GM18511 (cell line): ENCODE measurements at regions not wholly inside any gene's neighbourhood (a gene's known extent, or its start where the extent isn't known, plus 50 kb on each side); places are given as distances from the start of the nearest gene placed in this dataset.

Experiments used
- ATAC-seq: cut with Tn5 transposase; IDR thresholded peaks from one replicate; pipeline ENCODE4 v1.9.1; 2021; ENCODE audit warnings: mild to moderate bottlenecking, moderate library complexity; ENCODE audit not compliant: unreplicated experiment

DNA sequence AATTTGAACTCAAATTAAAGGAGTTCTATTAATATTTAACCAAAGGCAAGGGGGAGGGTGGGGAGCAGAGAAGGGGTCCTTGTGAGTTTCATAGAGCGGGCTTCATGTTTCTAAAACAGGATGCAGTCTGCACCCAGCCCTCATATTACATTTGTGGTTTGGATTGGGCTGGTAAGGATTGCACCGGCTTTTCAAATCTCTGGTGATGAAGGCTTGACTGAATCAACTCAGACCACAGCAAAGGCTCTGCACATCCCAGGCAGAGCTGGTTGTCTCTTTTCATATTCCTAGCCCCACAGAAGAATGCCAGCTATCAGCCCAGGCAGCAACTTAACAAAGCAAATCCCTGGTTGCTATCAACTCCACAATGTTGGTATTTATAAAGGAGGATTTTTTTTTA, 1221.4 kb downstream of the VRK1 start:
- ATAC-seq = no peak

DNA sequence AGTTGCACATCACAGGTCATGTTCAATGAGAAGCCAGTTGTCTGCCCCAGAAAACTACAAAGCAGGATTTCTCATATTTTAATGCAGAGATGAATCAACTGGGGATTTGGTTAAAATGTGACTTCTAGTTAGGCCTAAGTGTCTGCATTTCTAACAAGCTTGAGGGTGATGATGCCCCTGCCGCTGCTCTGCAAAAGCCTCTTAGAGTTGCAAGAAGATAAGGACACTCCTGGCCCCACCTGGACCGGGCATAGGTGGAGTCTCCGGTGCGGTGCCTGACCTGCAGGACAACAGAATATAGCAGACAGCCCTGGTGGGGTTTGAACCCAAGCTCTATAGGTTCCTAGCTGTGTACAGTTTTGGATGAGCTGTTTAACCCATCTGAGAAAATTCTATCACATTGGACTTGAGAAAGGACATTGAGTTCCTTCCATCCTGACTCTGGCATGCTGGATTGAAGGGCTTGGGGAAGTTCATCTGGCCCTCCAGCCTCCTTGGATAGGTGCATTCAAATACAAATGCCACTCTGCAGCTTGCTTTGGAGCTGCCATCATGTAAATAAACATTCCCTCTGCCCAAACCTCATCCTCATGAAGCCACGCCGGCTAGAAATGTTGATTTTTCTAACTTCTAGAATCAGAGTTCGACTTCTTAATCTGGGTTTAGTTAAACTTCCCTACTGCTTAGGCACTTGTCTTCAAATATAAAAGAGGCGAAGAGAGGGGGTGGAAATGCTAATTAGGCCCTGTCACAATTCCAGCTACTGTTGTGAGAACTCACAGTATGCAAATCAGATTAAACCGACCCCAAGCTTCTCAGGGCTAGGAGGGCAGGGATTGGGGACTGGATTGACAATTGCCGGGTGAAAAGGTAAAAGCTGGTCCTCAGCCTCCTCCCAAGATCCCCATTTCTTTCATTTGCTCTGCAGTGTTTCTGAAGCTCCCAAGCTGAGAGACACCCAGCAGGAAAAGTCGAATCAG, 1225.6 kb downstream of the VRK1 start:
- no peak for ATAC-seq

DNA sequence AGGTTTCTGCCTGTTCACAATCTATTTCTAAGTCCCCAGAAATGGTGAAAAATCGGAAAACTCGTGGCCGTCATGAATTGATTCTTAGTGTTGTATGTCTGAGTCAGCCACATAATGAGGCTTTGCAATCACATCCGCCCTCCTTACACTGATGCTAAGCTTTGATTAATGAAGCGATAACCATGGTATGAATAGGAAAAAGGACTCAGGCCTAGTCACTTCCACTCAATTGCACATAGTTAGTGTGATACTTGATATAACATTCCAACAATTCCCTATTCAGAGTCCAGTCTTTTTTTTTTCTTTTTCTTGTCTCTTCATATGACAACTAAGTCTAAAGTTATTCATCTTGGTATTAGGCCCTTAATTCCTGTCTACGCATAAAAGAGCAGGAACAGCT, 1231.0 kb downstream of the VRK1 start:
- no peak for ATAC-seq

DNA sequence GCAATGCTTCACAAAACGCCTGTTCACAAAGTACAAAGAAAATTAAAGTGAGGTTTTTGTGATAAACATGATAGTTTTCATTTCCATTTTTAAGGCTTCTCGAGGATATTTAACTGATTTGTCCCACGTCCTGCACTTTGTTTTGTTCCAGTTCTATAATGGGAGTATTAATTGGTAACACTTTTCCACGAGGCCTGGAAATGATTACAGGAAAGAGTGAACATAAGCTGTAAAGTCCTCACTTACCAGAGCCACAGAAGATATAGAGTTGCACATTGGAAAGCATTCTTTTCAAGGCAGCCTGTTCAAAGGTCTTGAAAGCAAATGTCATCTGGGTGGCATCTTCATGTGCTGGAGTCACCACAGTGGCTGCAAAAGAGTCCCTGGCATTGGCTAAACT, 1236.6 kb downstream of the BCL11B start:
- no peak for ATAC-seq

DNA sequence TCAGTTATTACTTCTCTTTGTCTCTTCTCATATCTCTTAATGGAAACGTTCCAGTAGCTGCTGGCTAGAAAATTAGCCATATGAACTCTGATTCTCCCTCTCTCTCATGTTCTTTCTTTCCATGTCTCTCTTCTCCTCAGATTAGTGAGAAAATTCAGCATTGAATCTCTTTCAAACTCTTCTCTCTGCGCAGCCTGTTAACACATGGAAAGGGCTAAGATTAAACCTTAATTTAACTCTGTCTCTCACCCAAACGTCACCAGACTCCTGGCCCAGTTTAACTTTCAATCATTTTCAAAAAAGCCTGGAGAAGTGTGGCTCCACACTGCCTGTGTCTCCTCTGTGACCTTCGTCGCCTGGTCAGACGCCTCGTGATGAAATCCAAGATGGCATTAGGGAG, 1234.2 kb downstream of the BCL11B start:
- no peak for ATAC-seq

DNA sequence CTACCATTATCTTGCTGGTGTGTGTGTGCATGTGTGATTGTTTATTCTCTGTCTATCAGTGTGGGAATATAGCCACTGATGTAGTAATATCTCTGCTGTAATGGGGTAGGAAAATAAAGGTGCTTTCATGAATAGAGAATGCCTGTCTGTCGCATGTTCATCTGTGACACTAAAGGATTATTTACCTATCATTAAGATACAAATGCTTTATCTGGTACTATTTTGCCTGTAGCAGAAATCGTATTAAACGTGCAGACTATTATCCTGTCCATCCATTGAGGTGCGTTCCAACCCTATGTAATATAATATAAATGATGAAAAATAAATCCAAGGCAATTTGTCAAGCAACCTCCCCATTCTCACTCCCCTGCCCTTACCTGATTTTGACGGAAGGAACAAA, 1215.1 kb downstream of the BCL11B start:
- no peak for ATAC-seq

DNA sequence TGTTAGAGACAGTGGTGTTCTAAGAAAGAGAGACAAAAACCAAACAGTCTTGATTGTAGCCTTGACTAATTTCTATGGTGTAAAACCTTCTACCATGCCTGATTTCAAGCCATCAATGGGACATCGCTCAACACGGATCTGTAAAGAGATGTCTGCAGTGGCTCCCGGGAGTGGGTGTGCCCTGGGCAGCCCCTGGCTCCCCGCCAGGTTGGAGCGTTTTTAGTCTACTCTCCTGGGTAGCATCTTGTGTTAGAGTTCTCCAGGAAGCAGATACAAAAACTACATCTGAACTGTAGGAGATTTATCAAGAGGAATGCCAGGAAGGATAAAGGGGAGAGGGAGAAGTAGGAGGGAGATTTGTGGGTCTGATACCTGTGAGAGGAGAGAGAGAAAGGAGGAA, 1212.9 kb downstream of the BCL11B start:
- no peak for ATAC-seq

DNA sequence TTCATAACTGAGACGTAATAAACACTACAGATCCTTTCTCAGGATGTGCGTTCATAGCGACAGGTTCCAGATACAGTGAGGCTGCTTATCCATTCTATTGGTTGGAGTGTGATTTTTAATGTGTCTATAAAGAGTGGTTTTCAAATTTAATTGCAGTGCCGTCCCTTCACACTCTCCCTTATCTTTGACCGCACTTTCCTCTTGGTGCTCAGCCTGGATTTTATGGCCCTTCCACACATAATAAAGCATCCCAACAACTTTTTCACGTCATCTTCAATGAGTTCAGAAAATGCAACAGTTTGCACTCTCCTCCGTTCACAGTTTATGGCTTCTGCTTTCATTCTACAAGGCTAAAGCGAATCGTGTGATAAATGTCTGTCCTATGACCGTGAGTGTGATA, 1209.9 kb downstream of the BCL11B start:
- ATAC-seq = no peak

DNA sequence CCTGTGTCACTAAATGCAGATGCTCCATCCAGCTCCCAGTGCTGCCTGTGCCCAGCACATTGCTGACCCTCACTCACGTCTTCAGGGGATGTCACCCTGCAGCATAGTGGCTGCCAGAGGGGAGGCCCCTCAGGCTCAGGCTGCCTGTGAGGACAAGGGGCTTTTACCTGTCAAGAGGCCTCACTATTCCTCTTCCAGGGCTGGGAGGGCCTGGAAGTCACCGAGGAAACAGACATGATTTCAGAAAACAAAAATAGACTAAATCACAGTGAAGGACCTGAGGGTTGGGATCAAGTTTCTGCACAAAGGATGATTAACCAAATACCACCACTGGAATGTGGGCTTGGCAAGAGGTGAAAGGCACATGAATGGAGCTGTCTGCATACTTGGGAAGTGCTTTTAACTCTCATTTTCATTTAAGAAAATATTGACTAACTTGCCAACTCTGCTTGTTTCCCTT, 1202.3 kb downstream of the BCL11B start:
- no peak for ATAC-seq

DNA sequence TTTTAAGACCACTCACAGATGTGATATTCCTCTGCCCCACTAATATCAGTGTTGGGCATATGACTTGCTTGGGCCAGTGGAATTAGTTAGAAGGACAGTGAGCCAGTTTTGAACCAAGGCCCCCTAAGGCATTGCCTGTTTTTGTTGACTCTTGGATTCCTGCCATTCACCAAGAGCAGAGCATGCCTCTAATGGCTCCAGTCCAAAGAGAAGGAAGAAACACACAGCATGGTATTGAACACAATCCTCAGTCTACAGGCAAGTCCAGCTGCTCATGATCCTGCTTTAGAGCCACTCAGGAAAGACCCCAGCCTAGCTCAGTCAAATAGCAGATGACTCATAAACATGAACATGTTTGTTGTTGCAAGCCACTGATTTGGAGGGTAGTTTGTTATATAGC, 1201.5 kb downstream of the BCL11B start:
- ATAC-seq = no peak

DNA sequence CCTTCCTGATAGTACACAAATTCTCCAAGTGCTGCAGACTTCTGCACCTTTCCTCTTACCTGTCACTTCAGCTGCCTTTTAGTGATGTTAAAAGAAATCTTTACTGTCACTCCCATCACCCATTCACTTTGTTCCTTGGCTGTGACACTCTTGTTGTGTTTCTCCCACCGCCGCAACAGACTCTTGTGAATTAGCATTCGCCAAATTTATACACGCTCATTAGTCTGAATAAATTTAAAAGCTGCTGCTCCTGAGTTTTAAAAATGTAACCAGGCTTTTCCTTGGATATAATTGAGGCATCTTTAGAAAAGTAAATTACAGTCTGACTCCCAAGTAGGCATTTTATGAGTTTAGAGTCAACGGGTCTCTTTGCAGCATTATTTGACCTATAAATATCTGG, 1197.9 kb downstream of the BCL11B start:
- ATAC-seq = no peak

DNA sequence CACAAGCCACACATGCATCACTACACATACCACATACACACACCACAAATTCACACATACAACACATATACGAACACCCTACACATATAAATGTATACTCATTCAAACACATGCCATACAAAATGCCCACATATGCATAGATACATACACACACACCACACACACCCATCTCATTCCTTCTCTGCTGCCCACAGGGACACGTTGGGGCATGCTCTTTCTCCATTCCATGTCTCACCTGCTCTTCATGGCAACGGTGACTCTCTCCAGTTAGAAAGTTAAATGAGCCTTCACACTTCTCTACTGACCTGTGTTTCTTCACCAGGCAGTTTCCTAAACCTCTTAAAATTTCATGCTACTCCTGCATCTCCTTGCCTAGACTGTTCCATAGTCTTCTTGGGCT, 1194.8 kb downstream of the BCL11B start:
- ATAC-seq = no peak

DNA sequence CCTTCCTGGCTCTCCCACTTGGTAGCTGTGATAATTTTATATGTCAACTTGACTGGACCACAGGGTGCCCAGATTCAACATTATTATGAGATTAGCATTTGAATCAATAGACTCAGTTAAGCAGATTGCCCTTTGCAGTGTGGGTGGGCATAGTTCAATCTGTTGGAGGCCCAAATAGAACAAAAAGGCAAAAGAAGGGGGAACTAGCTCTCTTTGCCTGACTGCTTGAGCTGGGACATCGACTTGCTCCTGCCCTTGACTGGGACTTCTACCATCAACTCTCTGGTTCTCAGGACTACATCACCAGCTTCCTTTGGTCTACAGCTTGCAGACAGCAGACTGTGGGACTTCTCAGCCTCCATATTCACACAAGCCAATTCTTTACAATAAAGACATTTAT, 1189.2 kb downstream of the BCL11B start:
- ATAC-seq = no peak

DNA sequence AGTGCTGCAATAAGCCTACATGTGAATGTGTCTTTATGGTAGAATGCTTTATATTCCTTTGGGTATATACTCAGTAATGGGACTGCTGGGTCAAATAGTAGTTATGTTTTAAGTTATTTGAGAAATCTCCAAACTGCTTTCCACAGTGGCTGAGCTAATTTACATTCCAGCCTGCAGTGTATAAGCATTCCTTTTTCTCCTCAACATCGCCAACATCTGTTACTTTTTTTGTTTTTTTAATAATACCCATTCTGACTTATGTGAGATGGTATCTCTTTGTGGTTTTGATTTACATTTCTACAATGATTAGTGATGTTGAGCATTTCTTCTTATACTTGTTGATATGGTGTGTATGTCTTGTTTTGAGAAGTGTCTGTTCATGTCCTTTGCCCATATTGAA, 1186.2 kb downstream of the BCL11B start:
- ATAC-seq = no peak

DNA sequence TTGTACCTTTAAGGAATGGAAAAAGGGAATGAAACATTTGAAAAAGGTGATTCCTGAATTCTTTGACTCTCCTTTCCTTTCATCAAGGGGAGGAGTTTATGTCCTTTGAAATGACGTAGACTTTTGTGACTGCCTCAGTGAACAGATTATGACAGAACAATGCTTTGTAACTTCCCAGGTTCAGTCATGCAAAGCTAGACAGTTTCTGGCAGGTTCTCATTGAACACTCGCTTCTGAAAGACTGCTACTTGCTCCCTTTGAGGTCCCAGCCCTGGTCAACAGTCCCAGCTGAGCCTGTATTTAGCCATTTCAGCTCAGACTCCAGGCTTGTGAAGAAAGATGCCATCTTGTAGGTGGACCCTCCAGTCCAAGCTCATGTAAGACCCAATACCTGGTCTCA, 1178.9 kb downstream of the BCL11B start:
- no peak for ATAC-seq

DNA sequence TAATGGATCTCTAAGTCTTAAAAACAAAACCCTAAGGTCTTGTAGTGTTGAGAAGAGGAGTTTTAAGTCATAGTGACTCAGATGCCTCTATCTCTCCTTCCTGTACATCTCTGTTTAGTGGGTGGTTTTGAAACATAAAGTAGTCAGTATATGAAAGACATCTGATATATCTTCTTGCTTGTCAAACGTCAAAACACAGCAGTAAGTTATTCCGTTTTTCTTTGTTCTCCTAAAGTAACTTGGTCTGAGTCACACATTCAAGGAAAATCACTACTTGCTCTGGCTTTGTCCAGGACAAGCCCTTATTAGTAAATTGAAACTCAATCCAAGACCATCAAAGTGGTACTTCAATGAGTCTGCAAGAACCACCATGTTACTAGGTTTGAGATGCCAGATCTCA, 1172.5 kb downstream of the BCL11B start:
- ATAC-seq = no peak

DNA sequence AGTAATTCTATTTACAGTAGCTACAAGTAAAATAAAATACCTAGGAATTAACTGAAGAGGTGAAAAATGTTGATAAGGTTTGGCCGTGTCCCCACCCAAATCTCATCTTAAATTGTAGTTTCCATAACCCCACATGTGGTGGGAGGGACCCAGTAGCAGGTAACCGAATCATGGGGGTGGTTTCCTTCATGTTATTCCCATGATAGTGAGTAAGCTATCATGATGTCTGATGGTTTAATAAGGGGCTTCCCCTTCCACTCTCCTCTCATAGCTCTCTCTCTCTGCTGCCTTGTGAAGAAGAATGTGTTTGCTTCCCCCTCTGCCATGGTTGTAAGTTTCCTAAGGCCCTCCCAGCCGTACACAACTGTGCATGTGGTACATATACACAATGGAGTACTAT, 1170.7 kb downstream of the BCL11B start:
- ATAC-seq = no peak

DNA sequence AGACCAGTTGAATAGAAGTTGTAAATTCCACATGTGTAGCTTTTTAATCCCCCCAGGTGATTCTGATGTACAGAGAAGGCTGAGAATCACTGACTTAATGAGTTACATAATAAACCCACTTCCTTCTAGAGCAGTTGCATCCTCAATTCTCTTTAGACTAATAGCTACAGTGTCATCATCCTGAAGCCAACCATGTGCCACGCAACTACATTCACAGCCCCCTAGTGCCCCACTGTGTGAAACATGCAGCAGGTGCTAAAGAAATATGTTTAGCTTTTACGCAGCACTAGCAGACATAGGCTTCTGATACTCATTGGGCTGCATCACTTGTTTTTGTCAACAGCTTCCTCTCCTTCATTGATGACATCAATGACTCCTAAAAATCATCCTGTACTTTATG, 1168.3 kb downstream of the BCL11B start:
- ATAC-seq = no peak

DNA sequence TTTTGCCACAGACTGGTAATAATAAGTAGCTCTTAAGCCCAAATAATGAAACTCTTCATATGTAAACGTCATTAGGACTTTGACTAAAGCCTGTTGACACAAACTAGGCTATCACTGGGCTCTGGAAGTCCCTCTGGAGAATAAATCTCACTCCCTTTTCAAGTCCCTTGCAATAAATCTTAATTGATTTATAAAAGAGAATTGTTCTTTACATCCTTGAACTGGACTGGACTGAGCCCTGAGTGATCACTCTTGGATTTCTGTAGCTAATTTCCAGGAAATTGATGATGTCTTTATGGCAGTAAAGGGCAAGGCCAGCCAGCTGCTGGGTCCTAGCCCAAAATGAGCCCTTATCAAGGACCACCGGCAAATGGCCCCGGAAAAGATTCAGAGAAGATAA, 1162.7 kb downstream of the BCL11B start:
- no peak for ATAC-seq

DNA sequence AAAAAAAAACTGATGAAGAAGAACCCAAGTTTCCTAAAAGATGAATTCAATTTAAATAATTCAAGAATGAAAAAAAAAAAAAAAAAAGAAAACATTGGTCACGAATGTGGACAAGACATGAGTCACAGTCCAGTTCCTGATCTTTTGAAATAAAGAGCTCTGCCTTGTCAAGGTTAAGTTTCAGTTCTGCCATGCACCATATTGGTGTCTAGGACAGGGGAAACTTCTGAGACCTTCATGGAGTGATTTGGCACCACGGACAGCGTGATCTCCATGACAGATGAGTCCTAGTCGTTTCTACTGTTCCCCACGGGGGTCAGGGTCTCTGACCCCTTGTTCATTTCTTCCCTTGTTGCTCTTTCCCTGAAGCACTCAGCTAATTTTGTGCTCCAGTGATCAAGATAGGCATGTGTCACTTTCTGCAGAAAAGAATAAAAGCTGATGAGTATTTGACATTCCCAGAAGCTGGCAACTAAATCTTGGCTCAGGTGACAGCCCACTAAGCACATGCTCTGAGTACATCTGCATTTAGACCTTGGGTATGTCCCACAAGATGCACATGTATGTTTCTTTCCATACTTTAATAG, 1159.7 kb downstream of the BCL11B start:
- no peak for ATAC-seq

DNA sequence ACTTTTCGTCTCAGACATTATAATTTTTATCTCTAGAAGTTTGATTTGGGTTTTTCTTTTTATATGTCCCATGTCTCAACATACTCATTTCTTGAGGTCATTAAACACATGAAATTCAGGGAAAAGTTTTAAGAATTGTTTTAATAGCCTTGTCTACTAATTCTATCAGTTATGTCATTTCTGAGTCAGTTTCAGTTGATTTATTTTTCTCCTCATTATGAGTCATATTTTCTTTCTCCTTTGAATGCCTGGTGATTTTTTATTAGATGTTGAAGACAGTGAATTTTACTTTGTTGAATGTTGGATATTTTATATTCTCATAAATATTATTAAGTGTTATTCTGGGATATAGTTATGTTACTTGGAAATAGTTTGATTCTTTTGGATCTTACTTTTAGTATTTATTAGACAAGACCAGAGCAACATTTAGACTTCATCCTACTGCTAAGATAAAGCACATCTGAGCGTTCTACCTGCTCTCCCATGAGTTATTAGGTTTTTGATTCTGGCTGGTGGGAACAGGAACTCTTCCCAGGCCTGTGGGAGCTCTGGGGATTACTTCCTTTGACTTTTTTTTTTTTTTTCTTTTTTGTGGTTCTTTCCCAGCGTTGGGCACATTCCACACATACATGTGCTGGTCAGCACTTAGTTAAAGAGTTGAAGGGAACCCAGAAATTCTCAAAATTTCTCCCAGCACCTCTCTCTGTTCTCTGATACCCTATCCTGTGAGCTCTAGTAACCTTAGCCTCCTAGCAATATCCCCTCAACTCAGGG, 1157.7 kb downstream of the BCL11B start:
- ATAC-seq = no peak

DNA sequence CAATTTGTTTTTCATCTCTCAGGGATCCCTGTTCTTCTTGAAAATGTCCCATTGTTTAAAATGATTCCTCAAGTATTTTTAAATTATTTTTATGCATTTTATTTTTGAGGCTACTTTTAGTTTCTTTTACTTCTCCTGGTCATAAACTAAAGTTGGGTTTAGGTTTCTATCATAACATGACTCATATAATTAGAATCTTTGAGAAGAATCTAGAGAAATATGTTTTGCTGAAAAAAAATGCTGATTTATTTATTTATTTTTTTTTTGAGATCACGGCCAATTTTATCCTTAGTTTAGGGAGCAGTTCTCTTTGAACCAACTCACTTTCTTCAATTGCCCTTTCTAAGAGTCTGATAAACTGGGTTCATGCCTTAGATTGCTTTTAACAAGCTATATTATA, 1157.1 kb downstream of the BCL11B start:
- no peak for ATAC-seq
